T-cell (primary cell): ENCODE measurements at regions not wholly inside any gene's neighbourhood (a gene's known extent, or its start where the extent isn't known, plus 50 kb on each side); places are given as distances from the start of the nearest gene placed in this dataset.

Experiments
- ATAC-seq, 4 experiments: fragments of 200-7000 bp in 3 of 4; fragments of 150-1000 bp in 1 of 4; cut with Tn5 transposase; replicated peaks in 1 of 4; 1 replicate in 3 of 4; 2 replicates in 1 of 4; pipeline ENCODE4 v1.10.0; 2021; ENCODE audit warnings: moderate library complexity in 3 of 4, mild to moderate bottlenecking in 2 of 4, moderate number of reproducible peaks in 1 of 4
- CTCF ChIA-PET, 2 donors: fragments of 300-600 bp; sonication (Branson Sonifier 250); formaldehyde crosslinking; loops; one replicate each; lab custom pipeline; 2022; ENCODE audit warnings: antibody characterized with exemption in 2 of 2; lab: Charles Lee
- POLR2A ChIA-PET, 2 donors: fragments of 300-600 bp; sonication (Branson Sonifier 250); formaldehyde crosslinking; loops; one replicate each; lab custom pipeline; 2022; ENCODE audit warnings: antibody characterized with exemption in 2 of 2; lab: Charles Lee
- DNase-seq, 35 experiments: peaks; one replicate each; pipeline versions ENCODE4 v3.0.0 to v3.0.0-alpha.2; 2013 to 2023
- H3K27ac ChIP-seq: one replicate; pipeline ENCODE4 v1.5.1; 2013; ENCODE audit warnings: low read length
- H3K27me3 ChIP-seq, 2 experiments: replicated peaks in 1 of 2; 1 replicate in 1 of 2; 2 replicates in 1 of 2; pipeline versions ENCODE4 v1.6.1 to v1.7.0; 2013; ENCODE audit warnings: low read length in 1 of 2, mixed read lengths in 1 of 2; ENCODE audit not compliant: control insufficient read depth in 2 of 2, insufficient read depth in 2 of 2; ENCODE audit errors: extremely low read depth in 1 of 2
- H3K36me3 ChIP-seq, 2 donors: 1 replicate in 1 of 2; 2 replicates in 1 of 2; pipeline versions ENCODE4 v1.6.1 to v1.7.0; 2013; ENCODE audit warnings: low read length in 1 of 2; ENCODE audit not compliant: control insufficient read depth in 2 of 2, insufficient read depth in 1 of 2; ENCODE audit errors: extremely low read depth in 1 of 2
- H3K4me1 ChIP-seq, 2 experiments: 1 replicate in 1 of 2; 2 replicates in 1 of 2; pipeline versions ENCODE4 v1.6.1 to v1.7.0; 2013; ENCODE audit warnings: low read length in 2 of 2, mixed read lengths in 1 of 2; ENCODE audit not compliant: insufficient read depth in 2 of 2, control insufficient read depth in 1 of 2; ENCODE audit errors: extremely low read depth in 1 of 2
- H3K4me3 ChIP-seq, 2 donors: 1 replicate in 1 of 2; 2 replicates in 1 of 2; pipeline versions ENCODE4 v1.5.1 to v1.7.0; 2013; ENCODE audit warnings: mild to moderate bottlenecking in 2 of 2, low read length in 1 of 2, moderate library complexity in 1 of 2; ENCODE audit not compliant: control insufficient read depth in 1 of 2; ENCODE audit errors: extremely low read depth in 1 of 2
- H3K9me3 ChIP-seq: 2 replicates; pipeline ENCODE4 v1.7.0; 2013
- H3K27ac Mint-ChIP-seq, 2 donors: one replicate each; pipeline ENCODE4 v1.8.0; 2020 to 2021; ENCODE audit warnings: mild to moderate bottlenecking in 2 of 2, mixed read lengths in 2 of 2
- H3K27me3 Mint-ChIP-seq, 2 donors: one replicate each; pipeline ENCODE4 v1.8.0; 2021 to 2022; ENCODE audit warnings: mixed read lengths in 2 of 2
- H3K36me3 Mint-ChIP-seq: one replicate; pipeline ENCODE4 v1.8.0; 2021; ENCODE audit warnings: mixed read lengths
- H3K4me1 Mint-ChIP-seq, 3 donors: one replicate each; pipeline ENCODE4 v1.8.0; 2020 to 2022; ENCODE audit warnings: mixed read lengths in 3 of 3, mild to moderate bottlenecking in 1 of 3
- H3K4me3 Mint-ChIP-seq, 3 donors: one replicate each; pipeline ENCODE4 v1.8.0; 2020 to 2022; ENCODE audit warnings: mild to moderate bottlenecking in 3 of 3, mixed read lengths in 3 of 3, moderate library complexity in 3 of 3
- H3K9me3 Mint-ChIP-seq, 3 donors: one replicate each; pipeline ENCODE4 v1.8.0; 2020 to 2022; ENCODE audit warnings: mixed read lengths in 3 of 3
- WGBS: methylation state at CpG from one replicate; pipeline ENCODE4 v1.1.5; 2013; ENCODE audit warnings: missing lambda C conversion rate; ENCODE audit not compliant: insufficient coverage; 5-methylcytosine and 5-hydroxymethylcytosine counted together

DNA sequence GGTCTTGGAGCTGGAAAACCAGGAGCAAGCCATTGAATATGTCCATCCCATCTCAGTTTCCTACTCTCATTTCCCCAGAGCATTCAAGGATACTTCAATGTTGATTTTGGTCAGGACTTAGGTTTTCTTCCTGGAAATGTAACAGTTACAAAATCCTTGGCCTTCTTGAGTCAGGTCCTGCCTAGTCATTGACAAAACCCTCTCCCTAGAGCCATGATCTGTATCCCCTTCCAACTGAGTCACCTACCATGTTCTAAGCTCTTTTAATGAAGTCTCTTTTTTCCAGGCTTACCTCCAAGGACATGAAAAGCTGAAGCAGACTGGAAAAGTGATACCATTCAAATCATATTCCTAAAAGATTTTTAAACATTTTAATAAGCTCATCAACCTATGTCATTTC is 549.2 kb downstream of the GALC start:
- H3K4me1 ChIP-seq: no peaks in the 10 kb centered on the region
- no peaks in the 10 kb centered on the region for H3K9me3 ChIP-seq
- no peaks in the 10 kb centered on the region for H3K36me3 ChIP-seq
- Mint-ChIP-seq H3K9me3 (peaks cover 0 to 14% (median 8%) of the 10 kb centered on the region in 3 donors), H3K4me1 (no peaks in the 10 kb centered on the region), H3K36me3 (no peaks in the 10 kb centered on the region), H3K27ac (no peak overlapping the region), H3K4me3 (no peak overlapping the region), H3K27me3 (no peaks in the 10 kb centered on the region)
- ChIA-PET POLR2A (no interaction called here), CTCF (no interaction called here)
- H3K4me3 ChIP-seq: no peak overlapping the region
- H3K27ac ChIP-seq: no peak overlapping the region
- ATAC-seq (no peak), DNase-seq (no peak)
- no peaks in the 10 kb centered on the region for H3K27me3 ChIP-seq

DNA sequence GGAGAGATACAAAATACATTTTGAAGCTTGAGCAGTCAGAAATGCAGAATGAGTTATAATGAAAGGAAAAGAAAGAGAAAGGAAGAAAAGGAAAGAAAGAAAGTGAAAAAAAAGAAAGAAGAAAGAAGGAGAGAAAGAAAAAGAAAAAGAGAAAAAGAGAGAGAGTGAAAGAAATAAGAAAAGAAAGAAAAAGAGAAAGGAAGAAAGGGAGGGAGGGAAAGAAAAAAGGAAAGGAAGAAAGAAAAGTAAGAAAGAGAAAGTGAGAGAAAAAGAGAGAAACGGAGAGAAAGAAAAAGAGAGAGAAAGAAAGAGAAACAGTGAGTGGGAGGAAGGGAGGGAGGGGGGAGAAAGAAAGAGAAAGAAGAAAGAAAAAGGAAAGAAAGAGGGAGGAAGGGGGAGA is 549.9 kb downstream of the GALC start:
- POLR2A ChIA-PET: no interaction called here
- no peaks in the 10 kb centered on the region for H3K9me3 ChIP-seq
- no peaks in the 10 kb centered on the region for H3K36me3 ChIP-seq
- Mint-ChIP-seq H3K27ac (no peak overlapping the region), H3K9me3 (peaks cover 0 to 19% (median 12%) of the 10 kb centered on the region in 3 donors), H3K4me1 (no peaks in the 10 kb centered on the region), H3K27me3 (no peaks in the 10 kb centered on the region), H3K4me3 (no peak overlapping the region), H3K36me3 (no peaks in the 10 kb centered on the region)
- ATAC-seq: no peak
- DNase-seq: no peak
- H3K27me3 ChIP-seq: no peaks in the 10 kb centered on the region
- WGBS: 77% methylated on average over 1 of the region's 1 CpG
- H3K27ac ChIP-seq: no peak overlapping the region
- no peaks in the 10 kb centered on the region for H3K4me1 ChIP-seq
- H3K4me3 ChIP-seq: no peak overlapping the region
- CTCF ChIA-PET: no interaction called here

DNA sequence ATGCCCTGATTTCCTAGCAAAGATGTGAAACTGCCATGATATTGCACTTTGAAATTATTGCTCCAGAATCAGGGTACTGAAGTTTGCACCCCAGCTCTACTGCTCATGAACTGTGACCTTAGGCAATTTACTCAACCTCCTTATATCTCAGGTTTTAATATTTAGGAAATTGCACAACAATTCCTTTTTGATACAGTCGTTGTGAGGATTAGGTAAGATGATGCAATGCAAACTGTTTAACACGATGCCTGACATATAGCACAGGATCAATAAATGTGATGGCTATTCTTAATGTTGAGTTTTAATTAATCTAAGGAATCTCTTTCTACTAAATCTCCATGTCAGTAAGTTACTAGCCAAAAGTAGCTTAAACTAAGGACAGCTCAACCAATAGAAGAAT is 555.8 kb downstream of the GALC start:
- no CpG with 5 or more reads among the region's 2 CpGs for WGBS
- no peaks in the 10 kb centered on the region for H3K36me3 Mint-ChIP-seq
- DNase-seq (no peak), ATAC-seq (no peak)
- no peaks in the 10 kb centered on the region for H3K4me1 ChIP-seq
- H3K4me3 Mint-ChIP-seq: no peak overlapping the region
- POLR2A ChIA-PET: no interaction called here
- no peak overlapping the region for H3K4me3 ChIP-seq
- H3K9me3 Mint-ChIP-seq: peaks cover 6 to 12% (median 7%) of the 10 kb centered on the region in 3 donors
- no peaks in the 10 kb centered on the region for H3K27me3 Mint-ChIP-seq
- H3K36me3 ChIP-seq: no peaks in the 10 kb centered on the region
- H3K27me3 ChIP-seq: no peaks in the 10 kb centered on the region
- no peak overlapping the region for H3K27ac ChIP-seq
- no peaks in the 10 kb centered on the region for H3K9me3 ChIP-seq
- CTCF ChIA-PET: no interaction called here
- H3K27ac Mint-ChIP-seq: no peak overlapping the region
- no peaks in the 10 kb centered on the region for H3K4me1 Mint-ChIP-seq

DNA sequence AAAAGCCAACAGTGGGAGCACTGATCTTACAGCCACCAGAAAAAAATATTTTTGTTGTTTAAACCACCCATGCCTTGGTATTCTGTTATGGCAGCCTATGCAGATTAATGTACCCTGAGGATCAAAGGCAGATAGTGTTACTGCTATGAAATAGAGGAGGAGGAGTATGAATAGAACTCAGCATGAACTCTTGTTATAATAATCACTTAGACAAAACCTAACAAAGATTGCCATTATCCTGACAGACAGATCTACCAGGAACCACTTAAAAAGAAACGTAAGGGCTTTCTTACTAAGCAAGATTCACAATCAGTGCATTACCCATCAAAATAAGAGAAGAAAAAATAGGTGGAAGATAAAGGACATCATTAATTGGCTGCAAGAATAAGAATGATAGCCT is 558.3 kb downstream of the GALC start:
- no peaks in the 10 kb centered on the region for H3K27me3 Mint-ChIP-seq
- H3K4me1 Mint-ChIP-seq: no peaks in the 10 kb centered on the region
- Histone ChIP-seq H3K27me3 (no peaks in the 10 kb centered on the region), H3K27ac (no peak overlapping the region), H3K36me3 (no peaks in the 10 kb centered on the region), H3K4me3 (no peak overlapping the region), H3K9me3 (no peaks in the 10 kb centered on the region), H3K4me1 (no peaks in the 10 kb centered on the region)
- DNase-seq: no peak
- H3K4me3 Mint-ChIP-seq: no peak overlapping the region
- H3K9me3 Mint-ChIP-seq: peaks cover 6 to 23% (median 10%) of the 10 kb centered on the region in 3 donors
- WGBS: no CpG with 5 or more reads among the region's 1 CpG
- H3K36me3 Mint-ChIP-seq: no peaks in the 10 kb centered on the region
- no peak for ATAC-seq
- H3K27ac Mint-ChIP-seq: no peak overlapping the region
- ChIA-PET CTCF (no interaction called here), POLR2A (no interaction called here)

DNA sequence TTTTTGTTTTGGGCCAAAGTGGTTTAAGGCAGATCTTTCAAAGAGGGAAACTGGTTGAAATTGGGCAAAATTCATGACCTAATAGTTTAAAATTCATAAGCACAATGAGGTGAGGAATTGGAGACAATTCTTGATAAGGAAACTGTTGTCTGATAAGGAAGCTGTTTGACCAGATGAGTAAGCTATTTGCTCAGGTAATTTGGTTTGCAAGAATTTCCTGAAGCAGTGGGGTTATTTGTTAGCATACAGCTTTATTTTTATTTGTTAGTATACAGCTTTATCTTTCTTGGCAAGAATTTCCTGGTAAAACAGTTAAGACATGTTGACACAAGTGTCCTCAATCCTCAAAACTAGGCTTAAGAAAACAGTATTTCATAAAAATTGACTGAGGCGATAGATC is 559.0 kb downstream of the GALC start:
- no peaks in the 10 kb centered on the region for H3K27me3 Mint-ChIP-seq
- H3K4me1 Mint-ChIP-seq: no peaks in the 10 kb centered on the region
- no peak for DNase-seq
- WGBS: no CpG with 5 or more reads among the region's 1 CpG
- no peak overlapping the region for H3K4me3 Mint-ChIP-seq
- Histone ChIP-seq H3K4me1 (no peaks in the 10 kb centered on the region), H3K27ac (no peak overlapping the region), H3K27me3 (no peaks in the 10 kb centered on the region), H3K4me3 (no peak overlapping the region), H3K36me3 (no peaks in the 10 kb centered on the region), H3K9me3 (no peaks in the 10 kb centered on the region)
- no peak overlapping the region for H3K27ac Mint-ChIP-seq
- CTCF ChIA-PET: no interaction called here
- ATAC-seq: no peak
- H3K9me3 Mint-ChIP-seq: peaks cover 6 to 17% (median 10%) of the 10 kb centered on the region in 3 donors
- no peaks in the 10 kb centered on the region for H3K36me3 Mint-ChIP-seq
- POLR2A ChIA-PET: no interaction called here

DNA sequence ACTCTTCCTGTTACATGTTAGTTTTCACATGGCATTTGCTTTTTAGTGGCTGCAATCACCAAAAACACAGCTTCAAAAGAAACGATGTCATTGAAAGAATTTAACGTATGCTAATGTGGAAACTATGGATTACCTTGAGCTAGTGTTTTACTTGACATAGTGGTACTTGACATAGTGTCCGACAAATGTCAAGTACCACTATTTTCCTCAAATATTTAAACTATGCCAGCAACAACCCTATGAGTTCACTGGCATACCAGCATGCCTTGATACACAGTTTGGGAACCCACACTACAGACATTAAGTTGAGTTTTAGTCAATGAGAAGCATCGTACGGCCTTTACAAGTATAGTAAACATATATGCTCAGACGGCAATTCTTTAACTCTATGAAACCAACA is 560.3 kb downstream of the GALC start:
- no peak for DNase-seq
- H3K27ac ChIP-seq: no peak overlapping the region
- H3K4me3 Mint-ChIP-seq: no peak overlapping the region
- no peaks in the 10 kb centered on the region for H3K27me3 ChIP-seq
- ChIA-PET POLR2A (no interaction called here), CTCF (interaction anchor here in 1 of 2 donors (0.7 kb wide), 1 partner anchor 99 kb away, joined by 6 read pairs; no protein-coding TSS in a partner anchor)
- no peaks in the 10 kb centered on the region for H3K4me1 Mint-ChIP-seq
- H3K27me3 Mint-ChIP-seq: no peaks in the 10 kb centered on the region
- H3K36me3 Mint-ChIP-seq: no peaks in the 10 kb centered on the region
- no peaks in the 10 kb centered on the region for H3K36me3 ChIP-seq
- H3K4me3 ChIP-seq: no peak overlapping the region
- no peaks in the 10 kb centered on the region for H3K9me3 ChIP-seq
- no peak for ATAC-seq
- peaks cover 6 to 11% (median 7%) of the 10 kb centered on the region in 3 donors for H3K9me3 Mint-ChIP-seq
- H3K27ac Mint-ChIP-seq: no peak overlapping the region
- 100% methylated on average over 4 of the region's 6 CpGs for WGBS
- H3K4me1 ChIP-seq: no peaks in the 10 kb centered on the region

DNA sequence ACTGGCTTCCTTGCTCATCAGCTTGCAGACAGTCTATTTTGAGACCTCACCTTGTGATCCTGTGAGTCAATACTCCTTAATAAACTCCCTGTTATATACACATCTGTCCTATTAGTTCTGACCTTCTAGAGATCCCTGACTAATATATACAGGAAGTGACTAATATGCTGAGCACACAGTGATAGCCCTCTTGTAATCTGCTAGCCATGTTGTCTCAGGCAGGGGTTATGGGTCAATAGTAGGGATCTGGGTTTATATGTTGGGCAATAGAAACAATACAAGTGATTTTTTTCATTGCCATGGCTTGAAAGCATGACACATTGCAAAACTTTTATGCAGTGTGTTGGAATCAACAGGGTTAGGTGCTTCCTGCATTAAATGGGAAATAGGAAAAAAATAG is 562.2 kb downstream of the GALC start:
- Histone ChIP-seq H3K36me3 (no peaks in the 10 kb centered on the region), H3K9me3 (no peaks in the 10 kb centered on the region), H3K4me3 (no peak overlapping the region), H3K27me3 (no peaks in the 10 kb centered on the region), H3K27ac (no peak overlapping the region), H3K4me1 (no peaks in the 10 kb centered on the region)
- Mint-ChIP-seq H3K27me3 (no peaks in the 10 kb centered on the region), H3K27ac (no peak overlapping the region), H3K4me3 (no peak overlapping the region), H3K36me3 (no peaks in the 10 kb centered on the region), H3K4me1 (no peaks in the 10 kb centered on the region), H3K9me3 (peaks cover 7 to 14% (median 8%) of the 10 kb centered on the region in 3 donors)
- DNase-seq (no peak), ATAC-seq (no peak)
- CTCF ChIA-PET: no interaction called here
- POLR2A ChIA-PET: no interaction called here
